ENCODE measurements at regions not wholly inside any gene's neighbourhood (a gene's known extent, or its start where the extent isn't known, plus 50 kb on each side); places are given as distances from the start of the nearest gene placed in this dataset.

DNA sequence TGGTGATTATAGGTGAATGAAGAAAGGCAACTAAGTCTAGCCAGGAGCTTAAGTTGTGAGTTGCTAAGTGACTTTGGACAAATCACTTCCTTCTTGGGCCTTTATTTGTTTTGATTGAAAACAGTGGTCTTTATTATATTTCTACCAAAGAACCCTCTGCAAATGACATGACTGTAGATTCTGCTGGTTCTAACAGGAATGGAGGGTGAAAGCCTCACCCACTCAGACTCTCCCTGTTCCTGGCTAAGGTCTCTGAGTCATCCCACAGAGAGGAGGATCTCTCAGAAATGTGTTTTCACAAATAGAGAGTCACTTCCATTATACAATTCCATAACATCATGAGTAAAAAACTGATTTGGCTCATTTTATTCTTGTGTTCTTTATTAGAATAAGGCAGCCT lies 583.9 kb upstream of the LRRC4C start:
- no peak for DNase-seq (ENCODE audit: low spot score)

DNA sequence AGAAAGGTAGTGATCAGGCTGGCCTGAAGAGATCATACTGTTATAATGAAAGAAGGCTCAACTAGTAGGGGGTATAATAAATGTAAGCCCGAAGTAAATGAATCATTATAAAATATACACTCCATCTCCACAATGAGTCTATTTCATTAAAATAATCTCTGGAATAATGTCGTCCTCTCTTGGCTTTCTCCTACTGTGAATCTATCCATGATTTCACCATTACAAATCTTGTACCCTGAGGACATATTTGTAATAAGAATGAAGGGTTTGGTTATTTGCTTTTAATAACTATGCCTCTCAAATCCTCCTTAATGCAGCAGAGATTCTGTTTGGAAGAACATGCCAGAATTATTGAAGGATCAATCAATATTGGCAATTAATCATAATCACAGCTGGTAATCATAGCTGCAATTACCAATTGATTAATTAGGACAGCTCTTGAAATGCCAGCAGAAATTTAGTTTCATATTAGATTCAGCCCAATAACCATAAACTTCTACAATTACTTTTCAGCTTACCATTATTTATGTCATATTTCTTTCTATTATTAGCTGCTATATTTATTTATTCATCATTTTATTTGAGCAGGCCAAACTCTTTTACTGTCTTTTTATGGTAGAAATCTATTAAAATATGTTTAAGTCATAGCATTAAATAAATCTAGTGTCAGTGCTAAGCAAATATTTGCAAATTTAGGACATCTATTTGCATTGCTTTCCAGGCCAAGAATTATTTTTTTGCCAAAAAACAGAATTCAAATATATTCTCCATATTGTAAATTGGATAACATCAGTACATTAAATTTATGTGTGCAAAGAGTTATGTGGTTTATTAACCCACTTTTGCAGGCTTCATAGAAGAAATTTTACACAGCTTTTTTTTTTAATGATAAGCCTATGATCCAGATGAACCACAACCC lies 588.4 kb upstream of the LRRC4C start:
- DNase-seq (ENCODE audit: low spot score) = no peak

DNA sequence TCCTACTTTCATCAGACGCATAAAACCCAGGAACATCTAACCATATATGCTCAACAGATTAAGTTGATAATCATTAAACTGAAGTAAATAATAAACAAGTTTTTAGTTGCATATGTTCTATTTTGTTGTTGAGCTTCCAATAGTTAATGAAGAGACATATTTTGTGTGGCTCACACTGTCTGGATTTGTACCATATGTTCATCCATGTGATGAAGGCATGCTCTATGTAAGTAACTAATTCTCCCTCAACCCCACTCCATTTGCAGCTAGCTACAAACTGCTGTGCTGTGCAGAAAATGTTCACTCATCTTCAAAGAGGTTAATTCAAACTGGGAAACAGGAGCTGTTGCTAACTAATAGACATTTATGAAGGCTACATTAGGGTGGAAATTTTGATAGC lies 589.7 kb upstream of the LRRC4C start:
- DNase-seq (ENCODE audit: low spot score) = no peak

- no peak for DNase-seq (ENCODE audit: low spot score)
These were observed 590.2 kb upstream of the LRRC4C start for GRCh38 chr11:42049650-42050049.

- no peak for DNase-seq (ENCODE audit: low spot score)
These were observed 595.0 kb upstream of the LRRC4C start for GRCh38 chr11:42054351-42054900.

DNA sequence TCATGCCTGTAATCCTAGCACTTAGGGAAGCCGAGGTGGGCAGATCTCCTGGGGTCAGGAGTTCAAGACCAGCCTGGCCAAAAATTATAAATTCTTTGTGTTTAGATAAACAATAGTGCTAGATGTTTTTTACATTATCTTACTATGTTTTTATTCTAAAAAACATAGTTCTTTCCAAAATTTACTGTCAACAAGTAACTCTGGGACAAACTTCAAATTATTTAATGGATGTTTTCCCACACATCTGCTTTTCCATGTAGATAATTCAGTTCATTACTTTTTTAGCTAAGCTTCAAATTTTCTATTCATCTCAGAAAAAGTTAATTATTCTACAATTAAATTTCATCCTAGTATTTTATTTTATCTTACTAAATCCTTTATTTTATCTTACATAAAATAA lies 596.2 kb upstream of the LRRC4C start:
- no peak for DNase-seq (ENCODE audit: low spot score)

DNA sequence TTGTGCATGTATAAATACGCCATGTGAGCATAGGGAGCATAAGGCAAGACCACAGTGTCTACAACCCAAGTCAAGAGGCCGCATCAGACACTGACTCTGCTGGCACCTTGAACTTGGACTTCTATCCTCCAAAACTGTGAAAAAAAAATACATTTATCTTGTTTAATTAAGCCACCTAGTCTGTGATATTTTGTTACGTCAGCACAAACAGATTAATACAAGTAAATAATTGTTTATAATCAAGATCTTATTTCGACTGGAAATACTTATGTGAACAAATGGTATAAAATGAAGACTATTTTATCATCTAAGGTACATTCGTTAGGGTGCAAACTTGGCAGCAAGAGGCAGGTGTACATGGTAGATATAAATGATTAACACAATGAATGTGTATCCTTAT lies 599.3 kb upstream of the LRRC4C start:
- no peak for DNase-seq (ENCODE audit: low spot score)

GRCh38 chr11:42065199-42065598 lies 605.7 kb upstream of the LRRC4C start:
- no peak for DNase-seq (ENCODE audit: low spot score)

DNA sequence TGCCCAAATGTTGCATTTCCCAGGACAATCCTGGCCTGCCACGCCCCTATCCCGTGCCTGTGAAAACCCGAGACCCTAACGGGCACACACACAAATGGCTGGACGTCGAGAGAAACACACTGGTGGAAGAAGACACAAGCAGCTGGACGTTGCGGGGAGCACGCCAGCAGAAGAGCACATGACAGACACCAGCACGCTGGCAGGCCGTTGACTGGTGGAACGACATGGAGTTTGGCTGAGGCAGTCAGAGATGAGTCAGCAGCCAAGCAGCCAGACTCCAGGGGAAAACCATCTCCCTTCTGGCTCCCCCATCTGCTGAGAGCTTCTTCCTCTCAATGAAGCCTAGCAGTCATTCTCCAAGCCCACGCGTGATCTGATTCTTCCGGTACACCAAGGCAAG lies 606.7 kb upstream of the LRRC4C start:
- DNase-seq (ENCODE audit: low spot score) = no peak

GRCh38 chr11:42074306-42074705 lies 614.9 kb upstream of the LRRC4C start:
- no peak for DNase-seq (ENCODE audit: low spot score)

- no peak for DNase-seq (ENCODE audit: low spot score)
These were observed 615.7 kb upstream of the LRRC4C start for GRCh38 chr11:42075180-42075579.

- DNase-seq (ENCODE audit: low spot score) = no peak
These were observed 618.3 kb upstream of the LRRC4C start for GRCh38 chr11:42077794-42078193.

GRCh38 chr11:42085736-42086135 lies 626.3 kb upstream of the LRRC4C start:
- peak; percentile 1 for DNase-seq (ENCODE audit: low spot score)

DNA sequence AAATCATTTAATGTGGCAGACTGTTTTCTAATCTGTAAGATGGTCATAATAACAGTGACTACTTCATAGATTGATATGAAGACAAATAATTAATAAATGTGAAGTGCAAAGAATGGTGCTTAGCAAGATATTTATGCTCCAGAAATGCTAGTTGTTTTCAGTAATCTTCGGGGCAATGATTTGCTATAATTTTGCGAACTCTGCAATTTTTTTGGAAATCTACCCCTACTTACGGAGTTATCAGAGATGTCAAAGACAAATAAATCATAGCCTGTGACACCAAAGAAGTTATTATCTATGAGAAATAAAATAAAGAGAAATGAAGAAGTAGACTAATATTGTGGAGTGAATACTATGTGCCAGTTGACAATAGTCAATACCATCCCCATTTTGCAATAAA lies 634.1 kb upstream of the LRRC4C start:
- DNase-seq (ENCODE audit: low spot score) = no peak

GRCh38 chr11:42098075-42098474 lies 638.6 kb upstream of the LRRC4C start:
- DNase-seq (ENCODE audit: low spot score) = no peak

DNA sequence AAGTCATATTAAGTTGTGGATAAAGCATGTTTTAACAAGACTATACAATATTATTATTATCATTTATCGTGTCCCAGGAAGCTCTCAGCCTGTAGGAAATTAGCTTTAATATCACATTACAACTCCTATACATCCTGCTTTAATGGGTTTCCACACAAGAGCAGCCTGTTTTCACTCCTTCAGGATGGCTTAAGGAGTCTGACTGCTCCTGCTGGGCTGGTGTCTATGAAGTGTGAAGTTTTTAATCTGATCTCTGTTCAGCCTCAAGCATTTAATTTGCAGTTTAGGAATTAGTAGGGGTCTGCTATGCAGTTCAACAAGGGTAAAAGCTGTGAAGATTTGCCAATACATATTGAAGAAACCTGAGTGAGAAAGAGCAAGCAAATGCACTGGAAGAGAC lies 653.4 kb upstream of the LRRC4C start:
- DNase-seq (ENCODE audit: low spot score) = no peak

DNA sequence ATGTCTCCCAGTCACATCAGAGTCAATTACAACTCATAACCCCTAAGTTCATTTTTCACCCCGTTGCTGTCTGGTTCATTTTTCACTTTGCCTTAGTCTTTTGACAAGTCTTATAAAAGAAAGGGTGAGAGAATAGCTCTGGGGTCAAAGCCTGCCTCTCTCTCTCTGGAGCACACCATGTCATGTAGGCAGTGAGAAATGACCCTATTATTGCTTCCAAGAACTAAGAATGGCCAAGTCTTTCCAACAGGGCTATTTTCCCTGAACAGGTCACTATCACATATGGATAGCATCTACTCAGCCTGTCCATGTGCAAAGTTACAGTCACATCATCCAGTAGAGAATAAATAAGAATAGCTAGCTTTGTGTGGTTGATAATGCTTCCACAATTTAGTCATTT lies 655.5 kb upstream of the LRRC4C start:
- no peak for DNase-seq (ENCODE audit: low spot score)

- DNase-seq (ENCODE audit: low spot score) = no peak
These were observed 679.0 kb upstream of the LRRC4C start for GRCh38 chr11:42138454-42138853.

DNA sequence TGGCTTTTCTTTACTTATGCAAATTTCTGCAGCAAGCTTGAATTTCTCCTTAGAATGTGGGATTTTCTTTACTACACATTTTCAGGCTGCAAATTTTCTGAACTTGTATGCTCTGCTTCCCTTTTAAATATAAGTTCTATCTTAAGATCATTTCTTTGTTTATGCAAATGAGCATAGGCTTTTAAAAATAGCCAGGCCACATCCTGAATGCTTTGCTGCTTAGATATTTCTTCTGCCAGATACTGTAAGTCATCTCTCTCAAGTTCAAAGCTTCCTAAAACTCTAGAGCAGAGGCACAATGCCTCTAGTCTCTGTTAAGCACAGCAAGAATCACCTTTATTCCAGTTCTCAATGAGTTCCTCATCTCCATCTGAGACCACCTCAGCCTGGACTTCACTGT lies 685.9 kb upstream of the LRRC4C start:
- no peak for DNase-seq (ENCODE audit: low spot score)

DNA sequence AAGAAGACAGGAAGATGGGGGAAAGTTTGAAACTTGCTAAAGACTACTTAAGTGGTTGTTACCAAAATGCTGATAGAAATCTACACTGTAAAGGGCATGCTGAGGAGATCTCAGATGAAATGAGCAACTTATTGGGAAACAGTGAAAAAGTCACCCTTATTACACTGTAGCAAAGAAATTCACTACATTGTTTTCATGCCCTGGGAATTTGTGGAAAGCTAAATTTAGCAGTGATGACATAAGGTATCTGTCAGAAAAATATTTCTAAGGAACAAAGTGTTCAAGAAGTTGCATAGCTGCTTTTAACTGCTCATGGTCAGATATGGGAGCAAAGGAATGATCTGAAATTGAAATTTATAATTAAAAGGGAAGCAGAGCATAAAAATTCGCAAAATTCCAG lies 702.4 kb upstream of the LRRC4C start:
- DNase-seq (ENCODE audit: low spot score) = no peak

DNA sequence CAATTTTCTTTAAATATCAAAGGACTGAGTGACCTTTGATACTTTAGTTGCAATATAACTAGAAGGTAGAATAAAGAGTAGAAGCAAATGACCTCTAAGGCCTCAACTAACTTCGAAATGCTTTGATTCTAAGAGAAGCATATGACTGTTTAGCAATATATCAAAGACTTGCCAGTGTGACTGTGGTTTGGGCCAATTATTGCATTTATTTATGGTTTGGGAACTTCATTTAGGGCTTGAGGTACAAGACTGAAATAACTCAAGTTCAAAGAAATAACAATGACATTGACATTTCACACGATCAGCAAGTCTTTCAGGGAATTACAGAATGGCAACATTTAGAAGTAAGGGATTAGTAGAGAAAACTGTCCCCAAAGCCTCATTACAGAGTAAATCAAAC lies 709.7 kb upstream of the LRRC4C start:
- DNase-seq (ENCODE audit: low spot score) = no peak

GRCh38 chr11:42170601-42171000 lies 711.1 kb upstream of the LRRC4C start:
- DNase-seq (ENCODE audit: low spot score) = peak; percentile 10

DNA sequence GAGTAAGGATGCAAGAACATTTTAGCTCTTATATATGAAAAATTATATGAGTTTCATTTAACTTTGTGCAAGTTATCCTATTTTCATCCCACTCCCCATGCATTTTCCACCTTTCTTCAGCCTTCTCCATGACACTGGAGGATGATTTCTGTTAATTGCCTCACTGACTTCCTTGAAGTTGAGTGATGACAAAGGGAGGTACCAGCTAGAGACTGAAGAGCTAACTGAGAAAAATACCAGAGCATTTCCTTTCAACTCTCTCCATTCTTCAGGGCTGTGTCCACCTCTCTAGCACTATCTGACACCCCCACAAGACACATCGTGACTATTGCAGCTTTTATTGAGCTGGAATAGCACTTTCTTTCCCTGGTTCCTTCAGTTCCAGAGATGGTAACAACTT lies 711.6 kb upstream of the LRRC4C start:
- no peak for DNase-seq (ENCODE audit: low spot score)

DNA sequence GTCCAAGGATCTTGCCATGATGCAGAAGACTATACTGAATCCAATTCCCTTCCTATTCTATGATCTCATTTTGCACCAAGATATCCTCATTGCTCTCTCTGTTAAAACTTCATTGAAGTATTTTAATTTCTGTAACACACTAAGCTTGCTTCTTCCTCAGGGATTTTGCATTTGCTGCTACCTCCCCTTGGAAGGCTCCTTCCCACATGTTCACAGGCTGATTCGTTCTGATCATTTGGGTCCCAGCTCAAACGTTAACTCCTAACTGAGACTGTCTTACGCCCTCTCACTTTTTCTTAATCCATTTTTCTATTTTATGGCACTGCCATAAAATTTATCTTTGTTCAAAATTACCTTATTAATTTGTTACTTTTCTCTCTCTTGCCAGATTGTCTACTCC lies 713.0 kb upstream of the LRRC4C start:
- no peak for DNase-seq (ENCODE audit: low spot score)

Data from umbilical cord (tissue), 1 donor.